A673 (cell line): ENCODE measurements at regions not wholly inside any gene's neighbourhood (a gene's known extent, or its start where the extent isn't known, plus 50 kb on each side); places are given as distances from the start of the nearest gene placed in this dataset.

Experiments used
- BruUV-seq: library from RNA; stranded (reverse); fragments of 400-500 nt; replicated peaks from 2 replicates; lab custom pipeline; 2021; lab: Mats Ljungman, UMichigan
- CTCF ChIA-PET: fragments of 300-600 bp; sonication (Branson Sonifier 250); formaldehyde crosslinking; loops from one replicate; lab custom pipeline; 2022; ENCODE audit warnings: antibody characterized with exemption; lab: Charles Lee
- POLR2A ChIA-PET: fragments of 300-600 bp; sonication (Branson Sonifier 250); formaldehyde crosslinking; loops from one replicate; lab custom pipeline; 2022; ENCODE audit warnings: antibody characterized with exemption; ENCODE audit not compliant: low non-redundant PET; lab: Charles Lee
- DNase-seq: peaks from one replicate; pipeline ENCODE4 v3.0.0-alpha.2; 2015; ENCODE audit warnings: low spot score
- H3K27ac ChIP-seq: fragments of 200-600 bp; sonication (generic); 2 replicates; pipeline ENCODE4 v1.5.1; 2016; ENCODE audit warnings: mixed run types, low read depth, mild to moderate bottlenecking, mixed read lengths, antibody characterized with exemption, low read length; ENCODE audit not compliant: poor library complexity, severe bottlenecking
- H3K27me3 ChIP-seq: fragments of 200-600 bp; sonication (generic); replicated peaks from 2 replicates; pipeline ENCODE4 v1.6.1; 2017; ENCODE audit warnings: mixed run types, low read depth, mild to moderate bottlenecking, mixed read lengths, antibody characterized with exemption, low read length; ENCODE audit not compliant: insufficient read depth, poor library complexity
- H3K36me3 ChIP-seq: fragments of 200-600 bp; sonication (generic); 2 replicates; pipeline ENCODE4 v1.6.1; 2016; ENCODE audit warnings: mixed run types, mild to moderate bottlenecking, mixed read lengths, antibody characterized with exemption, low read length; ENCODE audit not compliant: insufficient read depth, poor library complexity, severe bottlenecking
- H3K4me1 ChIP-seq: fragments of 200-600 bp; sonication (generic); 2 replicates; pipeline ENCODE4 v1.6.1; 2017; ENCODE audit warnings: mixed run types, mild to moderate bottlenecking, mixed read lengths, antibody characterized with exemption, low read length; ENCODE audit not compliant: insufficient read depth, poor library complexity, severe bottlenecking
- H3K4me3 ChIP-seq: fragments of 200-600 bp; sonication (generic); 2 replicates; pipeline ENCODE4 v1.5.1; 2016; ENCODE audit warnings: low read depth, mixed run types, mild to moderate bottlenecking, mixed read lengths, low read length; ENCODE audit not compliant: poor library complexity, severe bottlenecking
- H3K9me3 ChIP-seq: fragments of 200-600 bp; sonication (generic); 2 replicates; pipeline ENCODE4 v1.6.1; 2016; ENCODE audit warnings: mixed run types, low read depth, mild to moderate bottlenecking, mixed read lengths, antibody characterized with exemption, low read length; ENCODE audit not compliant: poor library complexity, severe bottlenecking
- CTCF ChIP-seq: fragments of 300-800, 200-600 bp; sonication (generic); conservative IDR thresholded peaks from 2 replicates; pipeline ENCODE4 v1.5.1; 2017; ENCODE audit warnings: low read depth, mild to moderate bottlenecking, antibody characterized with exemption, low read length, moderate library complexity, mixed read lengths
- EZH2 ChIP-seq: fragments of 200-600 bp; sonication (generic); IDR thresholded peaks from 2 replicates; pipeline ENCODE4 v1.6.1; 2017; ENCODE audit warnings: borderline replicate concordance, low read depth, mild to moderate bottlenecking, mixed read lengths, antibody characterized with exemption, low read length; ENCODE audit not compliant: poor library complexity, severe bottlenecking
- intact Hi-C: fragments of 100-400 bp; cut with micrococcal nuclease; formaldehyde crosslinking; loops from one replicate; pipeline ENCODE4 v1.10.0; 2022; ENCODE audit not compliant: unreplicated experiment

- Histone ChIP-seq H3K9me3 (no peaks in the 10 kb centered on the region), H3K4me3 (no peak overlapping the region), H3K27me3 (peaks cover 15% of the 10 kb centered on the region), H3K36me3 (no peaks in the 10 kb centered on the region), H3K4me1 (no peaks in the 10 kb centered on the region), H3K27ac (no peak overlapping the region)
- CTCF ChIA-PET: no interaction called here
- TF ChIP-seq EZH2 (no peak), CTCF (no peak)
- no TSS peak for BruUV-seq
- POLR2A ChIA-PET: no interaction called here
- intact Hi-C loops: no loop called here
- no peak for DNase-seq
These were observed 61.1 kb upstream of the RCOR3 start for GRCh38 chr1:211198111-211198510.

GRCh38 chr1:211196880-211197279 lies 62.3 kb upstream of the RCOR3 start:
- H3K9me3 ChIP-seq: no peaks in the 10 kb centered on the region
- no TSS peak for BruUV-seq
- POLR2A ChIA-PET: no interaction called here
- H3K4me3 ChIP-seq: no peak overlapping the region
- intact Hi-C loops: no loop called here
- CTCF ChIA-PET: no interaction called here
- TF ChIP-seq EZH2: no peak
- no peak for TF ChIP-seq CTCF
- H3K27me3 ChIP-seq: peaks cover 15% of the 10 kb centered on the region
- no peaks in the 10 kb centered on the region for H3K4me1 ChIP-seq
- H3K27ac ChIP-seq: no peak overlapping the region
- H3K36me3 ChIP-seq: no peaks in the 10 kb centered on the region
- DNase-seq: no peak

GRCh38 chr1:211194826-211195225 lies 60.9 kb upstream of the KCNH1 start:
- H3K36me3 ChIP-seq: no peaks in the 10 kb centered on the region
- no peak overlapping the region for H3K4me3 ChIP-seq
- no peaks in the 10 kb centered on the region for H3K4me1 ChIP-seq
- TF ChIP-seq EZH2 (no peak), CTCF (no peak)
- H3K9me3 ChIP-seq: no peaks in the 10 kb centered on the region
- DNase-seq: no peak
- peaks cover 15% of the 10 kb centered on the region for H3K27me3 ChIP-seq
- no peak overlapping the region for H3K27ac ChIP-seq
- BruUV-seq: no TSS peak
- POLR2A ChIA-PET: no interaction called here
- CTCF ChIA-PET: no interaction called here
- intact Hi-C loops: no loop called here
